Natural killer cell (primary cell): ENCODE measurements at regions not wholly inside any gene's neighbourhood (a gene's known extent, or its start where the extent isn't known, plus 50 kb on each side); places are given as distances from the start of the nearest gene placed in this dataset.

Experiments
- ATAC-seq, 3 donors: fragments of 150-1000 bp in 2 of 3; fragments of 200-7000 bp in 1 of 3; cut with Tn5 transposase; 1 replicate in 1 of 3; 2 replicates in 2 of 3; pipeline ENCODE4 v1.10.0; 2021; ENCODE audit warnings: mild to moderate bottlenecking in 2 of 3, moderate library complexity in 2 of 3
- DNase-seq, 2 donors: peaks; one replicate each; pipeline versions ENCODE4 v3.0.0 to v3.0.0-alpha.2; 2013 to 2021; ENCODE audit warnings: mixed read lengths in 1 of 2
- H3K27ac ChIP-seq: one replicate; pipeline ENCODE4 v1.5.1; 2013; ENCODE audit warnings: mild to moderate bottlenecking, low read length
- H3K27me3 ChIP-seq: one replicate; pipeline ENCODE4 v1.6.1; 2013; ENCODE audit warnings: low read length; ENCODE audit not compliant: control insufficient read depth, insufficient read depth
- H3K36me3 ChIP-seq: one replicate; pipeline ENCODE4 v1.6.1; 2013; ENCODE audit warnings: low read length; ENCODE audit not compliant: control insufficient read depth, insufficient read depth
- H3K4me1 ChIP-seq: one replicate; pipeline ENCODE4 v1.6.1; 2013; ENCODE audit warnings: low read length; ENCODE audit not compliant: control insufficient read depth, insufficient read depth
- H3K4me3 ChIP-seq: one replicate; pipeline ENCODE4 v1.5.1; 2013; ENCODE audit warnings: low read length
- H3K9me3 ChIP-seq: one replicate; pipeline ENCODE4 v1.6.1; 2013; ENCODE audit warnings: low read length; ENCODE audit not compliant: control insufficient read depth, insufficient read depth
- H3K27ac Mint-ChIP-seq, 2 donors: one replicate each; pipeline ENCODE4 v1.8.0; 2022; ENCODE audit warnings: mild to moderate bottlenecking in 2 of 2, mixed read lengths in 2 of 2, moderate library complexity in 1 of 2
- H3K27me3 Mint-ChIP-seq, 2 donors: one replicate each; pipeline ENCODE4 v1.8.0; 2022; ENCODE audit warnings: low read depth in 2 of 2, mixed read lengths in 2 of 2
- H3K36me3 Mint-ChIP-seq: one replicate; pipeline ENCODE4 v1.8.0; 2022; ENCODE audit warnings: mixed read lengths
- H3K4me1 Mint-ChIP-seq, 2 donors: one replicate each; pipeline ENCODE4 v1.8.0; 2022; ENCODE audit warnings: mixed read lengths in 2 of 2
- H3K4me3 Mint-ChIP-seq: one replicate; pipeline ENCODE4 v1.8.0; 2022; ENCODE audit warnings: mild to moderate bottlenecking, moderate library complexity, mixed read lengths
- H3K9me3 Mint-ChIP-seq, 2 donors: one replicate each; pipeline ENCODE4 v1.8.0; 2022; ENCODE audit warnings: mixed read lengths in 2 of 2
- WGBS: methylation state at CpG from one replicate; pipeline ENCODE4 v1.1.7; 2013; ENCODE audit warnings: missing lambda C conversion rate; ENCODE audit not compliant: insufficient coverage; 5-methylcytosine and 5-hydroxymethylcytosine counted together
- intact Hi-C: fragments of 100-400 bp; cut with micrococcal nuclease; formaldehyde crosslinking; loops from one replicate; pipeline ENCODE4 v1.14.2; 2022
- TF ChIP-seq, protein P1 (sequence below): fragments of 200-600 bp; IDR thresholded peaks from one replicate; pipeline ENCODE4 v1.8.0; 2022; ENCODE audit warnings: antibody characterized with exemption

DNA sequence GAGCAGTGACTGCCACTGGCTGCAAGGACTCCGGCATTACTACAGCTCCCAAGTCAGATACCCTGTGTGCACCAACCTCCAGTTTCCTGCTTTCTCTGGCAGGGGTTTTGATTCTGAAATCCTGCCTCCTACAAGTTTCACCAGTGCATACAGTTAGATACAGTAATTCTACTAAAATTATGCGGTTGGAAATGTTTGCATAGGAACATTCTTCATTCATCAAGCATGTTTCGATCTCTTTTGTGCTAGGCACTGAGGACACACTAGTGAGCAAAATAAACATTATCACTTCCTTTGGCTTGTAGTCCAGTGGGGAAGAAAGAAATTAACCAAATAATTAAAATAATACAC, 152.2 kb downstream of the TMEM167A start:
- intact Hi-C loops, result no loop called here
- Mint-ChIP-seq H3K36me3 (no peaks in the 10 kb centered on the region), H3K4me1 (no peaks in the 10 kb centered on the region), H3K27ac (no peak overlapping the region), H3K27me3 (peaks cover 0 to 4% of the 10 kb centered on the region in 2 donors), H3K4me3 (no peak overlapping the region), H3K9me3 (no peaks in the 10 kb centered on the region)
- whole genome bisulfite sequencing, result 97% methylated on average over 2 of the region's 3 CpGs
- H3K36me3 ChIP-seq, result no peaks in the 10 kb centered on the region
- ATAC-seq, result no peak
- TF ChIP-seq, protein P1, sequence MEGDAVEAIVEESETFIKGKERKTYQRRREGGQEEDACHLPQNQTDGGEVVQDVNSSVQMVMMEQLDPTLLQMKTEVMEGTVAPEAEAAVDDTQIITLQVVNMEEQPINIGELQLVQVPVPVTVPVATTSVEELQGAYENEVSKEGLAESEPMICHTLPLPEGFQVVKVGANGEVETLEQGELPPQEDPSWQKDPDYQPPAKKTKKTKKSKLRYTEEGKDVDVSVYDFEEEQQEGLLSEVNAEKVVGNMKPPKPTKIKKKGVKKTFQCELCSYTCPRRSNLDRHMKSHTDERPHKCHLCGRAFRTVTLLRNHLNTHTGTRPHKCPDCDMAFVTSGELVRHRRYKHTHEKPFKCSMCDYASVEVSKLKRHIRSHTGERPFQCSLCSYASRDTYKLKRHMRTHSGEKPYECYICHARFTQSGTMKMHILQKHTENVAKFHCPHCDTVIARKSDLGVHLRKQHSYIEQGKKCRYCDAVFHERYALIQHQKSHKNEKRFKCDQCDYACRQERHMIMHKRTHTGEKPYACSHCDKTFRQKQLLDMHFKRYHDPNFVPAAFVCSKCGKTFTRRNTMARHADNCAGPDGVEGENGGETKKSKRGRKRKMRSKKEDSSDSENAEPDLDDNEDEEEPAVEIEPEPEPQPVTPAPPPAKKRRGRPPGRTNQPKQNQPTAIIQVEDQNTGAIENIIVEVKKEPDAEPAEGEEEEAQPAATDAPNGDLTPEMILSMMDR, result no peak
- H3K27ac ChIP-seq, result no peak overlapping the region
- no peak for DNase-seq
- H3K9me3 ChIP-seq, result no peaks in the 10 kb centered on the region
- no peak overlapping the region for H3K4me3 ChIP-seq
- H3K27me3 ChIP-seq, result no peaks in the 10 kb centered on the region
- no peaks in the 10 kb centered on the region for H3K4me1 ChIP-seq

DNA sequence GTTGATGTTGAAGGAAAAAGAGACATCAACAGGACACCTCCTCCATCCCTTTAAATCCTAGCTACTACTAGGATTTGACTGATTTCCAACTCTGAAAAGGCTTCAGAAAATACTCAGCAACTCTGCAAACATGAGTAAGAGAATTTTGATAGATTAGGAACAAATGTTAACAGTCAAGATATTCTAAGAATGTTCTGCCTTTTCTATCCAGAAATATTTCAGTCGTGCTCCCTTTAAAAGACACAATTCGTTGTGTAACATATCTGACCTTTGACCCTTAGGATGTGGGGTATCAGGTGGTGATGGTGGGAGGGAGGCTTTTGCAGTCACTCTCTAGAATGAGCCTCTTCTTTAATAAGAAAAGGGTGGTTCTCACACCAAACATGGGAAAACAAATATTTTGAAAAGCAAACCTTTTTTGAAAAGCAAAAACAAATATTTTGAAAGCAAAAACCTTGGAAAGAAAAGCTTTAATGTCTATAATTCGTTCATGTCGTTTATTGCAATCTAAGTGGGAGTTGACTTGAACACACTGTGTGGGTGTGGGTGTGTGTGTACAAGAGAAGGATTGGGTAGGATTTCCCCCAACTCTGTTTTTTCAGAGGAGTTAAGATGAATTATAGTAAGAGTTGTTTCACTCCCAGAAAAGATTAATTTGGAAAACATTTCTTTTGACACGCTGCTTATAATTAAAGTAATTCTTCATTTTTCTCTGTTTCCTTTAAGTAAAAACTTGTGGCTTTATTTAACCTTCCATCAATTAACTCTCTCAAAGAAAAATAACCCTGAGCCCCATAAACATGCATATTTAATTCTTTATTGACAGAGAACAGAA, 152.8 kb downstream of the TMEM167A start:
- Mint-ChIP-seq H3K27ac (no peak overlapping the region), H3K9me3 (no peaks in the 10 kb centered on the region), H3K4me1 (no peaks in the 10 kb centered on the region), H3K27me3 (peaks cover 0 to 4% of the 10 kb centered on the region in 2 donors), H3K36me3 (no peaks in the 10 kb centered on the region), H3K4me3 (no peak overlapping the region)
- Histone ChIP-seq H3K9me3 (no peaks in the 10 kb centered on the region), H3K4me3 (no peak overlapping the region), H3K27me3 (no peaks in the 10 kb centered on the region), H3K4me1 (no peaks in the 10 kb centered on the region), H3K27ac (no peak overlapping the region), H3K36me3 (no peaks in the 10 kb centered on the region)
- DNase-seq (no peak), ATAC-seq (no peak)
- TF ChIP-seq, protein P1, result no peak
- intact Hi-C loops, result no loop called here
- WGBS, result 94% methylated on average over 4 of the region's 5 CpGs

DNA sequence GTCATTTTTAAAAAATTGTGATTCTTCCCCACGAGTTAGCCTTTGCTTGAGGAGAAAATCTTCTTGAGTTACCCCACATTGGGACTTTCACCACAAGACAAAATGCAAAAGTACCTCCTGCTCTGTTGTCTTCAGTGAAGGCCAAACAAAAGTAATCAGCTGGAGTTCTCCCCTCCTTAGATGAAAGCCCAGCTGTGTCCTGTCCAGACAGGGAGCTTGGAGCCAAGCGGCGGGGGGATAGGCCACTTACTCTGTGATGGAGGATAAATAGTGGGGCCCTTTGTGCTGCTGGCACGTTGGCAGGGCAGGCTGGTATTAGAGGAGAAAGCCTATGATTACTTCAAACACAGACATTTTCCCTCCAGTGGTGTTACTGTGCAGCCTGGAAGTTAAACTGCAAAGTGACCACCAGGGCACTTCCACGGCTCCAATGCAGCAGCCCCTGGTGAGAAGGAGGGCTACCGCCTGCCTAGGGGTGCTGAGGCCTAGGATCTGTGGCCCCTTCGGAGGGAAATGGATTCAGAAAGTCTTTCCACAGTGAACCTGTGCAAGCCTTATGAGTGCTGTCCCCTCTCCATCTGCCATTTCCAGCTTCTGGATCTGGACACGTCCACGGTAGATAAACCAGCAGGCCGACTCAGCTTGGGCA, 155.0 kb downstream of the TMEM167A start:
- DNase-seq (no peak), ATAC-seq (no peak)
- intact Hi-C loops, result no loop called here
- Histone ChIP-seq H3K4me3 (no peak overlapping the region), H3K27me3 (no peaks in the 10 kb centered on the region), H3K27ac (no peak overlapping the region), H3K36me3 (no peaks in the 10 kb centered on the region), H3K4me1 (no peaks in the 10 kb centered on the region), H3K9me3 (no peaks in the 10 kb centered on the region)
- Mint-ChIP-seq H3K36me3 (no peaks in the 10 kb centered on the region), H3K9me3 (peaks cover 0 to 2% of the 10 kb centered on the region in 2 donors), H3K27ac (no peak overlapping the region), H3K4me1 (no peaks in the 10 kb centered on the region), H3K27me3 (peaks cover 0 to 4% of the 10 kb centered on the region in 2 donors), H3K4me3 (no peak overlapping the region)
- TF ChIP-seq, protein P1, result no peak
- 85% methylated on average over 9 of the region's 10 CpGs for WGBS
